ENCODE measurements at regions not wholly inside any gene's neighbourhood (a gene's known extent, or its start where the extent isn't known, plus 50 kb on each side); places are given as distances from the start of the nearest gene placed in this dataset.
"Not testable (repeated sequence)": the region's sequence is repeated elsewhere in the genome, so short reads cannot be mapped to it uniquely, and the experiment has no call there.

DNA sequence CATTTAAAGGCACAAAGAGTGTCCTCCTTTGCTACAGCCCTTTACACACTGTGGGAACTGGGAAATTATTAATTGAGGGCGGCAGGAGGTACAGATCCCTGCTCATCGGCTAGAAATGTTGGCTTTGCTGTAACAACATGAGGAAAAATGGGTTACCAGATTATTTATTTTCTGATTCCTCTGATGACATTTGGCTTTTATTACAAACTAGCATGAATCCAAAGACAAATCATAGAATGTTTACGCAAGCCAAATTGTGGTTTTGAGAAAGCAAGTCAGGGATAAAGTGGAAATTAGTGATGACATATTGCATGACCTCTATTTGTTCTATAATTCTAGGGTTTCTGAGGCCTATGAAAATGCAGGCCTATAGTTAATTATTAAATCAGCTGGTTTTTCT lies 126.1 kb upstream of the TMEM196 start:
- Histone ChIP-seq H3K9me3 (ENCODE audit: control insufficient read depth, insufficient read depth, low read length) (no peaks in the 10 kb centered on the region), H3K27me3 (ENCODE audit: control insufficient read depth, insufficient read depth, low read length) (no peaks in the 10 kb centered on the region), H3K4me3 (ENCODE audit: low read depth, low read length) (no peak overlapping the region), H3K27ac (ENCODE audit: low read depth, low read length) (no peak overlapping the region)
- ChIA-PET CTCF (no interaction called here), POLR2A (no interaction called here)
- DNase-seq (ENCODE audit: low read depth, low spot score): no peak
- TF ChIP-seq, protein P1, sequence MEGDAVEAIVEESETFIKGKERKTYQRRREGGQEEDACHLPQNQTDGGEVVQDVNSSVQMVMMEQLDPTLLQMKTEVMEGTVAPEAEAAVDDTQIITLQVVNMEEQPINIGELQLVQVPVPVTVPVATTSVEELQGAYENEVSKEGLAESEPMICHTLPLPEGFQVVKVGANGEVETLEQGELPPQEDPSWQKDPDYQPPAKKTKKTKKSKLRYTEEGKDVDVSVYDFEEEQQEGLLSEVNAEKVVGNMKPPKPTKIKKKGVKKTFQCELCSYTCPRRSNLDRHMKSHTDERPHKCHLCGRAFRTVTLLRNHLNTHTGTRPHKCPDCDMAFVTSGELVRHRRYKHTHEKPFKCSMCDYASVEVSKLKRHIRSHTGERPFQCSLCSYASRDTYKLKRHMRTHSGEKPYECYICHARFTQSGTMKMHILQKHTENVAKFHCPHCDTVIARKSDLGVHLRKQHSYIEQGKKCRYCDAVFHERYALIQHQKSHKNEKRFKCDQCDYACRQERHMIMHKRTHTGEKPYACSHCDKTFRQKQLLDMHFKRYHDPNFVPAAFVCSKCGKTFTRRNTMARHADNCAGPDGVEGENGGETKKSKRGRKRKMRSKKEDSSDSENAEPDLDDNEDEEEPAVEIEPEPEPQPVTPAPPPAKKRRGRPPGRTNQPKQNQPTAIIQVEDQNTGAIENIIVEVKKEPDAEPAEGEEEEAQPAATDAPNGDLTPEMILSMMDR (IDR thresholded peaks at IDR 0.05; ENCODE audit: low read depth, low read length): no peak

DNA sequence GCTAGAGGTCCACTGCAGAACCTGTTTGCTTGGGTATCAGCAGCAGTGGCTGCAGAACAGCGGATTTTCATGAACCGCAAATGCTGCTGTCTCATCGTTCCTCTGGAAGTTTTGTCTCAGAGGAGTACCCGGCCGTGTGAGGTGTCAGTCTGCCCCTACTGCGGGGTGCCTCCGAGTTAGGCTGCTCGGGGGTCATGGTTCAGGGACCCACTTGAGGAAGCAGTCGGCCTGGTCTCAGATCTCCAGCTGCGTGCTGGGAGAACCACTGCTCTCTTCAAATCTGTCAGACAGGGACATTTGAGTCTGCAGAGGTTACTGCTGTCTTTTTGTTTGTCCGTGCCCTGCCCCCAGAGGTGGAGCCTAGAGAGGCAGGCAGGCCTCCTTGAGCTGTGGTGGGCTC lies 109.5 kb upstream of the TMEM196 start:
- H3K27ac ChIP-seq (ENCODE audit: low read depth, low read length); CTCF ChIA-PET; H3K9me3 ChIP-seq (ENCODE audit: control insufficient read depth, insufficient read depth, low read length); H3K4me3 ChIP-seq (ENCODE audit: low read depth, low read length); POLR2A ChIA-PET; H3K27me3 ChIP-seq (ENCODE audit: control insufficient read depth, insufficient read depth, low read length); DNase-seq (ENCODE audit: low read depth, low spot score): not testable (repeated sequence)

DNA sequence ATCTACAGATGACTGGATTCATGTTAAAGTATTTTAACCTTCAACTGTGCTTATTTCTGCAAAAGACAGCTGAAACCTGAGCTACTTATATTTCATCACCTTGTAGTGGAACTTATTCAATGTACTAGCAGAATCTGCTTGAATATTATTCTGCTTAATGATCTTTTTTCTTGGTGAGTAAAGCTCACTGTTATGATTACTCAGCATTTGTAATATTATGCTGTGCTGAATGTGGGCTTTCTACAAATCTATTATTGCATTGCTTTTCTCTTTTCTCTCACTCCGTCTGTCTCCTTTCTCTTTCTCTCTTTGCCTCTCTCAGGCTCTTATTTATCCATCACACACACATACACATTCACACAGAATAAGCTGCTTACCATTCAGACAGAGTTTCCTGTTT lies 98.7 kb upstream of the TMEM196 start:
- TF ChIP-seq, protein P1 (IDR thresholded peaks at IDR 0.05; ENCODE audit: low read depth, low read length): no peak
- no peaks in the 10 kb centered on the region for H3K27me3 ChIP-seq (ENCODE audit: control insufficient read depth, insufficient read depth, low read length)
- no peak overlapping the region for H3K27ac ChIP-seq (ENCODE audit: low read depth, low read length)
- ChIA-PET CTCF (no interaction called here), POLR2A (no interaction called here)
- DNase-seq (ENCODE audit: low read depth, low spot score): no peak
- H3K9me3 ChIP-seq (ENCODE audit: control insufficient read depth, insufficient read depth, low read length): no peaks in the 10 kb centered on the region
- H3K4me3 ChIP-seq (ENCODE audit: low read depth, low read length): no peak overlapping the region

DNA sequence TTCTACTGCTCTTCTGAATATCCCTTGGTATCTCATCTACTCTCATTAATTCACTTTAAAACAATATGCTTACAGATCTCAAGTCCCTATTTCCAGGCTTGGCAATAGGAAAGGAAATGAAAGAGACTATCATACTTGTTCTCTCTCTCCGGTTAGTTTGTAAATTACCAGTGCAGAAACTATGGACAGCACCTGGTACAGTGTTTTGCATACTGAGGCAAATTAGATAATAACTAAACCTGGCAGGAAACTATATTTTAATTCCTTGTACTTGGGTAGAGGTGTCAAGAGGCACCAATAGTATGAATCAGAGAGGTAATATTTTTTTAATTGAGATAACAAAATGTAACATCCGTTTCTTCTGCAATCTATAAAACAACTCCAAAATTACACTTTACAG lies 97.7 kb upstream of the TMEM196 start:
- H3K27ac ChIP-seq (ENCODE audit: low read depth, low read length): no peak overlapping the region
- no peaks in the 10 kb centered on the region for H3K9me3 ChIP-seq (ENCODE audit: control insufficient read depth, insufficient read depth, low read length)
- H3K27me3 ChIP-seq (ENCODE audit: control insufficient read depth, insufficient read depth, low read length): no peaks in the 10 kb centered on the region
- POLR2A ChIA-PET: no interaction called here
- no peak for DNase-seq (ENCODE audit: low read depth, low spot score)
- CTCF ChIA-PET: no interaction called here
- H3K4me3 ChIP-seq (ENCODE audit: low read depth, low read length): no peak overlapping the region
- TF ChIP-seq, protein P1 (IDR thresholded peaks at IDR 0.05; ENCODE audit: low read depth, low read length): no peak

DNA sequence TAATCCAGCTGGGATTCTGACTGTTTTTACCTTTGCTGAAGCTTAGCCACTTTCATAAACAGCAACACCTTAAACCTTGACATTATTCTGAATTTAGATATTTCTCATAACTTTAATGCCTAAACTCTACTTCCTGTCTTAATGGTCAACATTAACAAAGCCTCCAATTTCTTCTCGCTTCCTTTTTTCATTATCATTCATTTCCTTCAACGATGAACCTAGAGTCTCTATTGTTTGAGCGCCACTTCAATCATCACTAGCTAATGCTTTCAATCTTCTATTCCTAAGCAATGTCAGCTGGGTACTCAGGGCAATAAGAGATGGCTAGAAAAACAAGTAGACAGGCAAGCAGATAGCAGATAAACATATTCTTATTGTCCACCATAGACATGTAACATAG lies 96.6 kb upstream of the TMEM196 start:
- no peaks in the 10 kb centered on the region for H3K27me3 ChIP-seq (ENCODE audit: control insufficient read depth, insufficient read depth, low read length)
- POLR2A ChIA-PET: no interaction called here

More for the DNA sequence above, 96.6 kb upstream of the TMEM196 start:
- DNase-seq (ENCODE audit: low read depth, low spot score): no peak
- CTCF ChIA-PET: no interaction called here
- TF ChIP-seq, protein P1 (IDR thresholded peaks at IDR 0.05; ENCODE audit: low read depth, low read length): no peak
- Histone ChIP-seq H3K4me3 (ENCODE audit: low read depth, low read length) (no peak overlapping the region), H3K27ac (ENCODE audit: low read depth, low read length) (no peak overlapping the region), H3K9me3 (ENCODE audit: control insufficient read depth, insufficient read depth, low read length) (no peaks in the 10 kb centered on the region)

All from AG04450 (cell line).